Type B pancreatic cell (in vitro differentiated cells): ENCODE measurements at regions not wholly inside any gene's neighbourhood (a gene's known extent, or its start where the extent isn't known, plus 50 kb on each side); places are given as distances from the start of the nearest gene placed in this dataset.
A peak's percentile ranks its signal among the peaks of the same experiment; 100 is the strongest.

Experiments
- DNase-seq: peaks from one replicate; pipeline ENCODE4 v3.0.0; 2021; ENCODE audit warnings: mixed read lengths; ENCODE audit not compliant: unreplicated experiment; ENCODE audit errors: extremely low spot score
- H3K27ac Mint-ChIP-seq: 2 replicates; pipeline ENCODE4 v1.8.0; 2021; ENCODE audit warnings: mild to moderate bottlenecking, mixed read lengths
- H3K27me3 Mint-ChIP-seq: 2 replicates; pipeline ENCODE4 v1.8.0; 2021; ENCODE audit warnings: mixed read lengths
- H3K36me3 Mint-ChIP-seq: 2 replicates; pipeline ENCODE4 v1.8.0; 2021; ENCODE audit warnings: mixed read lengths
- H3K4me1 Mint-ChIP-seq: one replicate; pipeline ENCODE4 v1.8.0; 2021; ENCODE audit warnings: mixed read lengths; ENCODE audit not compliant: unreplicated experiment
- H3K4me3 Mint-ChIP-seq: 2 replicates; pipeline ENCODE4 v1.8.0; 2021; ENCODE audit warnings: mild to moderate bottlenecking, mixed read lengths
- H3K9me3 Mint-ChIP-seq: 2 replicates; pipeline ENCODE4 v1.8.0; 2021; ENCODE audit warnings: mixed read lengths
- TF ChIP-seq, protein P1 (sequence below): fragments of 200-600 bp; sonication (generic); conservative IDR thresholded peaks from 2 replicates; pipeline ENCODE4 v1.5.0; 2021; ENCODE audit warnings: antibody characterized with exemption, mild to moderate bottlenecking

DNA sequence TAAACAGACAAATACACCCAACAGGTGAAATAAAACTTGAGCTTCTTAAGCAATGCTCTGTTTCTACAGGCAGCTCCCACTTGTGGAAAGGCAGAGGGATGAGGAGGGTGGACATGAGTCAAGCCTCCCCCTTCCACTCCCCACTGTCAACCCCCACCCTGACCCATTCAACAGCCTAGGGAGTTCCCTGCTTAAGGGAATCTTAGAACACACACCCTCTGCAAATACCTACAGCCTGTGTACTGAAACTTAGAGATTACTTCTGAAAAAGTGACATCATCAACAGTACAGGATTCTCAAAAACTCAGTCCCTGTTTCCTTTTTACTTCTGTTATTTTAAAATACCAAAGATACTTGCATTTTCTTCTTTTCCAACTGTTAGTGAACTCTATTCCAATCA, 345.4 kb downstream of the SOX9 start:
- TF ChIP-seq, protein P1, sequence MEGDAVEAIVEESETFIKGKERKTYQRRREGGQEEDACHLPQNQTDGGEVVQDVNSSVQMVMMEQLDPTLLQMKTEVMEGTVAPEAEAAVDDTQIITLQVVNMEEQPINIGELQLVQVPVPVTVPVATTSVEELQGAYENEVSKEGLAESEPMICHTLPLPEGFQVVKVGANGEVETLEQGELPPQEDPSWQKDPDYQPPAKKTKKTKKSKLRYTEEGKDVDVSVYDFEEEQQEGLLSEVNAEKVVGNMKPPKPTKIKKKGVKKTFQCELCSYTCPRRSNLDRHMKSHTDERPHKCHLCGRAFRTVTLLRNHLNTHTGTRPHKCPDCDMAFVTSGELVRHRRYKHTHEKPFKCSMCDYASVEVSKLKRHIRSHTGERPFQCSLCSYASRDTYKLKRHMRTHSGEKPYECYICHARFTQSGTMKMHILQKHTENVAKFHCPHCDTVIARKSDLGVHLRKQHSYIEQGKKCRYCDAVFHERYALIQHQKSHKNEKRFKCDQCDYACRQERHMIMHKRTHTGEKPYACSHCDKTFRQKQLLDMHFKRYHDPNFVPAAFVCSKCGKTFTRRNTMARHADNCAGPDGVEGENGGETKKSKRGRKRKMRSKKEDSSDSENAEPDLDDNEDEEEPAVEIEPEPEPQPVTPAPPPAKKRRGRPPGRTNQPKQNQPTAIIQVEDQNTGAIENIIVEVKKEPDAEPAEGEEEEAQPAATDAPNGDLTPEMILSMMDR, result no peak
- DNase-seq, result no peak
- H3K9me3 Mint-ChIP-seq, result no peaks in the 10 kb centered on the region
- peaks cover 43% of the 10 kb centered on the region for H3K4me1 Mint-ChIP-seq
- no peaks in the 10 kb centered on the region for H3K27me3 Mint-ChIP-seq
- peak overlapping the region; percentile 21 for H3K4me3 Mint-ChIP-seq
- H3K36me3 Mint-ChIP-seq, result peaks cover 15% of the 10 kb centered on the region
- H3K27ac Mint-ChIP-seq, result no peak overlapping the region

DNA sequence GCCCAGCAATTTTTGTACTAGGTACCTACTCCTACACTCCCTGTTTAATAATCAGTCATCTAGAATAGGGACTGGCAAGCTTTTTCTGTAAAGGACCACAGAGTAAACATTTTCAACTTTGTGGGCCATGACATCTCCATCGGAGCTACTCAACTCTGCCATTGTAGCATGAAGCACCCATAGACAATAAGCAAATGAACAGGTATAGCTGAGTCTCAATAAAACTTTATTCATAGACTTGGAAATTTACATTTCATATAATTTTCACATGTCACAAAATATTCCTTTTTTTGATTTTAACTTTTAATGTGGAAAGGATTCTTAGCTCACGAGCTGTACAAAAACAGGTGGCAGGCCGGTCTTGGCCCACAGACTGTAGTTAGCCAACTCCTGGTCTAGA, 345.8 kb downstream of the SOX9 start:
- Mint-ChIP-seq H3K9me3 (no peaks in the 10 kb centered on the region), H3K27me3 (no peaks in the 10 kb centered on the region), H3K4me3 (peak overlapping the region; percentile 21), H3K27ac (no peak overlapping the region), H3K4me1 (peaks cover 41% of the 10 kb centered on the region), H3K36me3 (peaks cover 13% of the 10 kb centered on the region)
- TF ChIP-seq, protein P1, result no peak
- no peak for DNase-seq

DNA sequence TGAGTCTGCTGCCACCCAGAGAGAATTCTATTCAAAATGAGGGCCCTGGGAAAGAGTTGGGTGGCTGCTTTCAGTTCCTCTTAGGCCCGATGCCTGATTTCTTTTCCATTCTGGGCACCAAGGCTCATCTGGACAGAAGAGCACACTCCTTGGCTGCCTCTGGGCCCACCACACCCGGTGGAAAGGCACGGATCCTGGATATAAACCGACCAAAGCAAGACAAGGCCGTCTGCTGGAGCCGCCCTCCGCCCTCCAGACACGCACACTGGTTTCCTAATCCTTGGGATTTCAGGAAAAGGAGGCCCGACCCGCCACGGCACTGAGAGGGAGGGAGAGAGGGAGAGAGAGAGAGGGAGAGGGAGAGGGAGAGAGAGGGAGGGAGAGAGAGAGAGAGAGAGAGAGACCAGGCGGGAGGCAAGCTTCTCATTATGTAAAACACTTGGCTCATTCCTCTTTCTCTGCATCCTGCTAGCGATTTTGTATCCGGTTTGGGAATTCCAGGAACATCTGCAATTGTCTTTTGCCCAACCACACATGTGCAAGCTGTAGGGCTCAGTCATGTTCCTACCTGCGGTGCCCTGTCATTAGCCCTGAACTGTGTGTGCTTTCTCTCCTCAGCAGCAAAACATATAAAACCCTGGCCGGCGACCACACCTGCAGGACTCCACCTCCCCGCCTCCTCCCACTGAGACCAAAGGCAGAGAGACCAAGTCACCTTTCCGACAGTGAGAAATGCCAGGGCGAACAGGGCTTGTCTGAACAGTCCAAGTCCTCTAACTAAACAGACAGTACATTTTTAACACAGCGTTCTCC, 347.2 kb downstream of the SOX9 start:
- no peak overlapping the region for H3K27ac Mint-ChIP-seq
- no peak for DNase-seq
- TF ChIP-seq, protein P1, result no peak
- H3K36me3 Mint-ChIP-seq, result peaks cover 7% of the 10 kb centered on the region
- no peaks in the 10 kb centered on the region for H3K9me3 Mint-ChIP-seq
- peaks cover 41% of the 10 kb centered on the region for H3K4me1 Mint-ChIP-seq
- no peak overlapping the region for H3K4me3 Mint-ChIP-seq
- no peaks in the 10 kb centered on the region for H3K27me3 Mint-ChIP-seq

DNA sequence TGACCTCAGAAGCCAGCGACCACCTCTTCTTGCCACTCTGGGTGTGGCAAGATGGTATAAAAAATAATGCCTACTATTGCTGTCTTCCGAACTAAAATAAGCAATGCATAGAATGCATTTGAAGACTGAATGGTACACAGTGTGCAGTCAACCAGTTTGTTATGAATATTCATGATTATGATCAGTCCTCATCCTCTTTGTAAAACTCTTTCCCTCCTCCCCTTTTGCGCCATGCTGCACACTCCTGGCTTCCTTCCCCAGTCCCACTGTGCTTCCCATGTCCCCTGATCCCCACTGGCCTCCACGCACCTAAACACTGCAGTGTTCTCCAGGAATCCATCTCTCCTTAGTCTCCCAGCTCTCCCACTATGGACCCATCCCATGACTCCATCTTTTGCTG, 348.0 kb downstream of the SOX9 start:
- Mint-ChIP-seq H3K27ac (no peak overlapping the region), H3K9me3 (no peaks in the 10 kb centered on the region)

DNA sequence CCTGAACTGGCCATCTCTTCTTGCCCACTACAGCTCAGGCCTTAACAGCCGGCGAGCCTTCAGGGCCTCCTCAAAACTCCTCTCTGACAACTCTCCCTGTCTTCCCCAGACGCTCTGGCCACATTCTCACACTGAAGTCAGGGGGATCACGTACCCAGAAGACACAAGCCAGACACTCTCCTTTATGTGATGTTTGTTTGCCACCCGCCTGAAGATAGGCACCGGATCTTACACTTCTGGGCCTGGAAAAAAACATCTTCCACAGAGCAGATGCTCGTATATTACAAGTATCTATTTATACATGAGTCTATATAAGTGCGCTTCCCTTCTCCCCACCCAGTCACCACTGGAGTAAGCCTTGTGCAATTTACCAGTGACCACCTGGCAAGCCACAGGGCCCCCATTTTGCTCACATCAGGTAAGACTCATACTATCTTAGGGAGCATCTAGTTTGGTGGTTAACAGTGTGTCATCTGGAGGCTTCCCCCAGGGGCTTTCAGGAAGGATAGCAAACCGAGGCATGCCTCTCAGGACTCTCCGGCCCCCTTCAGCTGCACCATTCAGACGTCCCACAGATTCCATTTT, 349.4 kb downstream of the SOX9 start:
- H3K27ac Mint-ChIP-seq, result no peak overlapping the region
- DNase-seq, result no peak
- H3K4me3 Mint-ChIP-seq, result no peak overlapping the region
- peaks cover 4% of the 10 kb centered on the region for H3K36me3 Mint-ChIP-seq
- TF ChIP-seq, protein P1, result no peak
- H3K27me3 Mint-ChIP-seq, result no peaks in the 10 kb centered on the region
- no peaks in the 10 kb centered on the region for H3K9me3 Mint-ChIP-seq
- H3K4me1 Mint-ChIP-seq, result peaks cover 35% of the 10 kb centered on the region

More for the DNA sequence above, 348.0 kb downstream of the SOX9 start:
- TF ChIP-seq, protein P1, result no peak
- H3K4me3 Mint-ChIP-seq, result no peak overlapping the region
- peaks cover 41% of the 10 kb centered on the region for H3K4me1 Mint-ChIP-seq
- no peak for DNase-seq
- no peaks in the 10 kb centered on the region for H3K27me3 Mint-ChIP-seq
- H3K36me3 Mint-ChIP-seq, result peaks cover 7% of the 10 kb centered on the region
